HEK293T (cell line): ENCODE measurements at regions not wholly inside any gene's neighbourhood (a gene's known extent, or its start where the extent isn't known, plus 50 kb on each side); places are given as distances from the start of the nearest gene placed in this dataset.

ENCODE experiments used
- CTCF ChIA-PET: fragments of 350-600 bp; formaldehyde crosslinking; extraction: SDS; loops from one replicate; lab custom pipeline; 2021; ENCODE audit warnings: antibody characterized with exemption, inconsistent platforms; lab: Yijun Ruan, JAX
- POLR2A ChIA-PET: fragments of 350-600 bp; formaldehyde crosslinking; extraction: SDS; loops from one replicate; lab custom pipeline; 2020; ENCODE audit warnings: antibody characterized with exemption, inconsistent platforms; lab: Yijun Ruan, JAX
- DNase-seq: peaks from one replicate; pipeline ENCODE4 v3.0.0; 2012; ENCODE audit warnings: mixed read lengths; ENCODE audit errors: extremely low spot score
- ARNT ChIP-seq: fragments of 450-650 bp; IDR thresholded peaks from 2 replicates; pipeline ENCODE4 v1.6.1; 2017; ENCODE audit warnings: mild to moderate bottlenecking
- BHLHE40 ChIP-seq: fragments of 450-650 bp; IDR thresholded peaks from 2 replicates; pipeline ENCODE4 v1.6.1; 2016; ENCODE audit warnings: mild to moderate bottlenecking, moderate library complexity, borderline replicate concordance
- CTBP1 ChIP-seq: fragments of 450-650 bp; IDR thresholded peaks from 2 replicates; pipeline ENCODE4 v1.6.1; 2016; ENCODE audit warnings: borderline replicate concordance
- ELF4 ChIP-seq: fragments of 450-650 bp; IDR thresholded peaks from 2 replicates; pipeline ENCODE4 v1.6.1; 2017; ENCODE audit warnings: antibody characterized with exemption
- FOXA1 ChIP-seq: fragments of 450-650 bp; IDR thresholded peaks from 2 replicates; pipeline ENCODE4 v1.6.1; 2016; ENCODE audit warnings: mild to moderate bottlenecking
- FOXK2 ChIP-seq: fragments of 450-650 bp; IDR thresholded peaks from 2 replicates; pipeline ENCODE4 v1.6.1; 2016; ENCODE audit warnings: mild to moderate bottlenecking
- FOXM1 ChIP-seq: fragments of 450-650 bp; IDR thresholded peaks from 2 replicates; pipeline ENCODE4 v1.6.1; 2017; ENCODE audit warnings: mild to moderate bottlenecking, borderline replicate concordance
- HDGF ChIP-seq: fragments of 450-650 bp; IDR thresholded peaks from 2 replicates; pipeline ENCODE4 v1.6.1; 2017; ENCODE audit warnings: antibody characterized with exemption, borderline replicate concordance
- L3MBTL2 ChIP-seq: fragments of 450-650 bp; conservative IDR thresholded peaks from 2 replicates; pipeline ENCODE4 v1.6.1; 2016; ENCODE audit warnings: mild to moderate bottlenecking
- LEF1 ChIP-seq: fragments of 450-650 bp; IDR thresholded peaks from 2 replicates; pipeline ENCODE4 v1.6.1; 2017; ENCODE audit warnings: mild to moderate bottlenecking, borderline replicate concordance
- NFRKB ChIP-seq: fragments of 450-650 bp; IDR thresholded peaks from 2 replicates; pipeline ENCODE4 v1.6.1; 2016; ENCODE audit warnings: mild to moderate bottlenecking, moderate library complexity
- PKNOX1 ChIP-seq: fragments of 450-650 bp; IDR thresholded peaks from 2 replicates; pipeline ENCODE4 v1.6.1; 2016
- SP1 ChIP-seq: fragments of 450-650 bp; IDR thresholded peaks from 2 replicates; pipeline ENCODE4 v1.6.1; 2017
- SUZ12 ChIP-seq: fragments of 450-650 bp; IDR thresholded peaks from 2 replicates; pipeline ENCODE4 v1.6.1; 2016; ENCODE audit warnings: mild to moderate bottlenecking
- TARDBP ChIP-seq: fragments of 450-650 bp; IDR thresholded peaks from 2 replicates; pipeline ENCODE4 v1.6.1; 2016
- ZNF384 ChIP-seq: fragments of 450-650 bp; IDR thresholded peaks from 2 replicates; pipeline ENCODE4 v1.6.1; 2016

GRCh38 chr2:84251651-84252302, 207.3 kb downstream of the SUCLG1 start:
- ChIA-PET CTCF (no interaction called here), POLR2A (no interaction called here)
- DNase-seq = no peak
- no peak for TF ChIP-seq SUZ12
- no peak for TF ChIP-seq SP1
- TF ChIP-seq LEF1 = no peak
- TF ChIP-seq ELF4 = no peak
- no peak for TF ChIP-seq FOXK2
- TF ChIP-seq CTBP1 = no peak
- no peak for TF ChIP-seq PKNOX1
- no peak for TF ChIP-seq BHLHE40
- TF ChIP-seq TARDBP = no peak
- TF ChIP-seq HDGF = no peak
- TF ChIP-seq ARNT = no peak
- no peak for TF ChIP-seq ZNF384
- no peak for TF ChIP-seq FOXM1
- TF ChIP-seq FOXA1 = no peak
- TF ChIP-seq L3MBTL2 = no peak
- TF ChIP-seq NFRKB = no peak

- DNase-seq = no peak
- TF ChIP-seq SP1 (no peak), TARDBP (no peak), SUZ12 (no peak), BHLHE40 (no peak), FOXM1 (no peak), ZNF384 (no peak), L3MBTL2 (no peak), NFRKB (no peak), CTBP1 (no peak), PKNOX1 (no peak), LEF1 (no peak), FOXK2 (no peak), FOXA1 (no peak), ARNT (no peak), HDGF (no peak), ELF4 (no peak)
- POLR2A ChIA-PET = no interaction called here
- CTCF ChIA-PET = no interaction called here
Measured at GRCh38 chr2:84249140-84249539, 209.9 kb downstream of the SUCLG1 start.

- POLR2A ChIA-PET = no interaction called here
- TF ChIP-seq SUZ12 (no peak), ELF4 (no peak), FOXM1 (no peak), CTBP1 (no peak)
- CTCF ChIA-PET = no interaction called here
- no peak for DNase-seq
Measured at GRCh38 chr2:84247532-84247931, 211.5 kb downstream of the SUCLG1 start.

GRCh38 chr2:84243788-84244733, 215.0 kb downstream of the SUCLG1 start:
- CTCF ChIA-PET = no interaction called here

GRCh38 chr2:84238907-84239306, 220.2 kb downstream of the SUCLG1 start:
- no peak for TF ChIP-seq BHLHE40
- no peak for TF ChIP-seq LEF1
- no peak for TF ChIP-seq SP1
- TF ChIP-seq L3MBTL2 = no peak
- TF ChIP-seq SUZ12 = no peak
- TF ChIP-seq FOXK2 = no peak
- no peak for TF ChIP-seq ZNF384
- TF ChIP-seq NFRKB = no peak
- no peak for TF ChIP-seq HDGF
- TF ChIP-seq ARNT = no peak
- TF ChIP-seq CTBP1 = no peak
- TF ChIP-seq FOXA1 = no peak
- TF ChIP-seq TARDBP = no peak
- TF ChIP-seq ELF4 = no peak
- no peak for TF ChIP-seq PKNOX1
- POLR2A ChIA-PET = no interaction called here
- CTCF ChIA-PET = interaction anchor here (0.6 kb wide), 1 partner anchor 406 kb away, joined by 5 read pairs; no protein-coding TSS in a partner anchor
- DNase-seq = no peak

More at GRCh38 chr2:84243788-84244733, 215.0 kb downstream of the SUCLG1 start:
- TF ChIP-seq PKNOX1 (no peak), FOXK2 (no peak), CTBP1 (no peak), LEF1 (no peak)
- DNase-seq = no peak
- POLR2A ChIA-PET = no interaction called here

GRCh38 chr2:84236288-84236687, 222.8 kb downstream of the SUCLG1 start:
- ChIA-PET CTCF (no interaction called here), POLR2A (no interaction called here)
- no peak for DNase-seq
- TF ChIP-seq FOXA1 (no peak), PKNOX1 (no peak), CTBP1 (no peak), SUZ12 (no peak), FOXK2 (no peak), NFRKB (no peak), ZNF384 (no peak), SP1 (no peak), BHLHE40 (no peak), LEF1 (no peak), L3MBTL2 (no peak), HDGF (no peak), TARDBP (no peak), FOXM1 (no peak), ELF4 (no peak)
